ENCODE measurements at regions not wholly inside any gene's neighbourhood (a gene's known extent, or its start where the extent isn't known, plus 50 kb on each side); places are given as distances from the start of the nearest gene placed in this dataset.

DNA sequence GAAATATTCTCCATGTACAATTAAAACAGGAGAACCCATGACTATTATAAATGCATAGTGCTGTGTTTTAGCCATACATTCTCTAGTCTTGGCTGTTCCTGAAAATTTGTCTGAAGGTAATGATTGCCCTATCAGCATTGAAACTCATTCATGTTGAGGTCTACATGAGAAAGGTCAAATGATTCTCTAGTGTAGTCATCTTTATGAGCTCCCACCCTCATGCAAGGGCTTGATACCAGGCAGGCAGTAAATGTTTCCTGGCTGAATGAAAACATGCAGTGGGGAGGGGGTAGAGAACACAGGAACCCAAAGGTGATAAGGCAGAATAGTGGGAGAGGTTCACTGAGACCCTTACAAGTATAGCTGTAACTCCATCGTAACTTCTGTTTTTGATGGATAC lies 424.3 kb downstream of the COG6 start:
- H3K27me3 ChIP-seq (ENCODE audit: insufficient read depth, low read length) = no peaks in the 10 kb centered on the region
- H3K4me1 ChIP-seq (ENCODE audit: insufficient read depth, low read length) = no peaks in the 10 kb centered on the region
- Mint-ChIP-seq H3K4me1 (ENCODE audit: low read depth, unreplicated experiment) (no peaks in the 10 kb centered on the region), H3K36me3 (ENCODE audit: low read depth, unreplicated experiment) (no peaks in the 10 kb centered on the region), H3K9me3 (ENCODE audit: unreplicated experiment) (no peaks in the 10 kb centered on the region), H3K4me3 (ENCODE audit: unreplicated experiment) (no peak overlapping the region), H3K27ac (ENCODE audit: unreplicated experiment) (no peak overlapping the region), H3K27me3 (ENCODE audit: low read depth, unreplicated experiment) (peaks cover 2% of the 10 kb centered on the region)
- no peak overlapping the region for H3K27ac ChIP-seq (ENCODE audit: low read depth, low read length)
- H3K4me3 ChIP-seq (ENCODE audit: insufficient read depth, low read depth, low read length) = no peak overlapping the region
- no peaks in the 10 kb centered on the region for H3K79me2 ChIP-seq (ENCODE audit: insufficient read depth, low read length)
- no peaks in the 10 kb centered on the region for H3K36me3 ChIP-seq (ENCODE audit: insufficient read depth, low read length)
- DNase-seq (ENCODE audit: low read depth) (no peak), FAIRE-seq (no peak)
- no peak overlapping the region for H3K9ac ChIP-seq (ENCODE audit: low read length)
- TF ChIP-seq, protein P1, sequence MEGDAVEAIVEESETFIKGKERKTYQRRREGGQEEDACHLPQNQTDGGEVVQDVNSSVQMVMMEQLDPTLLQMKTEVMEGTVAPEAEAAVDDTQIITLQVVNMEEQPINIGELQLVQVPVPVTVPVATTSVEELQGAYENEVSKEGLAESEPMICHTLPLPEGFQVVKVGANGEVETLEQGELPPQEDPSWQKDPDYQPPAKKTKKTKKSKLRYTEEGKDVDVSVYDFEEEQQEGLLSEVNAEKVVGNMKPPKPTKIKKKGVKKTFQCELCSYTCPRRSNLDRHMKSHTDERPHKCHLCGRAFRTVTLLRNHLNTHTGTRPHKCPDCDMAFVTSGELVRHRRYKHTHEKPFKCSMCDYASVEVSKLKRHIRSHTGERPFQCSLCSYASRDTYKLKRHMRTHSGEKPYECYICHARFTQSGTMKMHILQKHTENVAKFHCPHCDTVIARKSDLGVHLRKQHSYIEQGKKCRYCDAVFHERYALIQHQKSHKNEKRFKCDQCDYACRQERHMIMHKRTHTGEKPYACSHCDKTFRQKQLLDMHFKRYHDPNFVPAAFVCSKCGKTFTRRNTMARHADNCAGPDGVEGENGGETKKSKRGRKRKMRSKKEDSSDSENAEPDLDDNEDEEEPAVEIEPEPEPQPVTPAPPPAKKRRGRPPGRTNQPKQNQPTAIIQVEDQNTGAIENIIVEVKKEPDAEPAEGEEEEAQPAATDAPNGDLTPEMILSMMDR (IDR thresholded peaks at IDR 0.05; ENCODE audit: insufficient read depth, low read depth, low read length) = no peak
- TF ChIP-seq EZH2 (IDR thresholded peaks at IDR 0.05; ENCODE audit: insufficient read depth, low read length) = no peak
- H2AFZ ChIP-seq (ENCODE audit: low read depth, low read length) = no peak overlapping the region
- no peaks in the 10 kb centered on the region for H4K20me1 ChIP-seq (ENCODE audit: insufficient read depth, low read length)
- H3K4me2 ChIP-seq (ENCODE audit: low read length) = no peak overlapping the region
- H3K9me3 ChIP-seq (ENCODE audit: insufficient read depth, low read depth, low read length) = no peaks in the 10 kb centered on the region

DNA sequence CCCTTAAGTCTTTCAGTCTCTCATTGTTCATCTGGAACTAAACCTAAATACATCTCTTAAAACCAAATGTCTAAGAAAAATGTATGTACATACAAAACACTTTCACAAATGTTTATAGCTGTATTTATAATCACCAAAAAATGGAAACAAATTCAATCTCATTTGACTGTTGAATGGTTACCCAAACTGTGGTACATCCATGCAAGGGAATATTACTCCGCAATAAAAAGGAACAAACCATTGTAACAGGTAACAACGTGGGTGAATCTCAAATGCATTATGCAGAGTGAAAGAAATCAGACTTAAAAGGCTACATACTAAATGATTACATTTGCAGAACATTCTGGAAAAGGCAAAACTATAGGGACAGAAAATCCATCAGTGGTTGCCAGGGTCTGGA lies 425.2 kb downstream of the COG6 start:
- H3K27me3 Mint-ChIP-seq (ENCODE audit: low read depth, unreplicated experiment) = peaks cover 2% of the 10 kb centered on the region
- TF ChIP-seq EZH2 (IDR thresholded peaks at IDR 0.05; ENCODE audit: insufficient read depth, low read length) = no peak
- TF ChIP-seq, protein P1 (IDR thresholded peaks at IDR 0.05; ENCODE audit: insufficient read depth, low read depth, low read length) = no peak
- H3K9ac ChIP-seq (ENCODE audit: low read length) = no peak overlapping the region
- no peak overlapping the region for H2AFZ ChIP-seq (ENCODE audit: low read depth, low read length)
- H3K36me3 Mint-ChIP-seq (ENCODE audit: low read depth, unreplicated experiment) = no peaks in the 10 kb centered on the region
- H3K27me3 ChIP-seq (ENCODE audit: insufficient read depth, low read length) = no peaks in the 10 kb centered on the region
- DNase-seq (ENCODE audit: low read depth) (no peak), FAIRE-seq (no peak)
- no peaks in the 10 kb centered on the region for H4K20me1 ChIP-seq (ENCODE audit: insufficient read depth, low read length)
- H3K4me2 ChIP-seq (ENCODE audit: low read length) = no peak overlapping the region
- no peak overlapping the region for H3K4me3 Mint-ChIP-seq (ENCODE audit: unreplicated experiment)
- H3K27ac Mint-ChIP-seq (ENCODE audit: unreplicated experiment) = no peak overlapping the region
- no peak overlapping the region for H3K27ac ChIP-seq (ENCODE audit: low read depth, low read length)
- H3K79me2 ChIP-seq (ENCODE audit: insufficient read depth, low read length) = no peaks in the 10 kb centered on the region
- H3K4me1 ChIP-seq (ENCODE audit: insufficient read depth, low read length) = no peaks in the 10 kb centered on the region
- H3K9me3 ChIP-seq (ENCODE audit: insufficient read depth, low read depth, low read length) = no peaks in the 10 kb centered on the region
- H3K4me3 ChIP-seq (ENCODE audit: insufficient read depth, low read depth, low read length) = no peak overlapping the region
- no peaks in the 10 kb centered on the region for H3K36me3 ChIP-seq (ENCODE audit: insufficient read depth, low read length)
- H3K9me3 Mint-ChIP-seq (ENCODE audit: unreplicated experiment) = no peaks in the 10 kb centered on the region
- H3K4me1 Mint-ChIP-seq (ENCODE audit: low read depth, unreplicated experiment) = no peaks in the 10 kb centered on the region

DNA sequence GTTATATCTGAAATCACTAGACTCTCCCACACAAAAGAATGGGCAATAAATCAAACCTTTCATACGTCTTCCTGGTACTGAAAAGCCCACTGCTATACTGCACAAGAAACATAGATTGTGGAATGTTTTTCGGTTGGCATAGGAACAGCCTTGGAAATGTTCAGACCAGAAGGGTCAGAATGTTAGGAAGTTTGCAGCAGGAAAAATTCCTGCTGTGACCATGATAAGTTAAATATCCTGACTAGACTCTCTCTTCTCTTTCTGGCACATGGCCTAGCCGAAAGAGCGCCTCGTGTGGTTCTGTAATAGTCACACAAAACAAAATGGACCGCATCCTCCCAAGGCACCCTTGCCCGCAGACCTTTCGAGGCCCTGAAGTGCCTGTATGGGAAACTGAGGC lies 427.2 kb downstream of the COG6 start:
- H3K4me3 Mint-ChIP-seq (ENCODE audit: unreplicated experiment) = no peak overlapping the region
- peak; percentile 92 for DNase-seq (ENCODE audit: low read depth)

More for the DNA sequence above, 427.2 kb downstream of the COG6 start:
- Histone ChIP-seq H3K4me1 (ENCODE audit: insufficient read depth, low read length) (no peaks in the 10 kb centered on the region), H4K20me1 (ENCODE audit: insufficient read depth, low read length) (no peaks in the 10 kb centered on the region), H2AFZ (ENCODE audit: low read depth, low read length) (no peak overlapping the region), H3K9ac (ENCODE audit: low read length) (no peak overlapping the region), H3K79me2 (ENCODE audit: insufficient read depth, low read length) (no peaks in the 10 kb centered on the region), H3K36me3 (ENCODE audit: insufficient read depth, low read length) (no peaks in the 10 kb centered on the region), H3K4me3 (ENCODE audit: insufficient read depth, low read depth, low read length) (no peak overlapping the region), H3K4me2 (ENCODE audit: low read length) (no peak overlapping the region), H3K27ac (ENCODE audit: low read depth, low read length) (no peak overlapping the region), H3K27me3 (ENCODE audit: insufficient read depth, low read length) (no peaks in the 10 kb centered on the region), H3K9me3 (ENCODE audit: insufficient read depth, low read depth, low read length) (no peaks in the 10 kb centered on the region)
- peaks cover 1% of the 10 kb centered on the region for H3K4me1 Mint-ChIP-seq (ENCODE audit: low read depth, unreplicated experiment)
- TF ChIP-seq EZH2 (IDR thresholded peaks at IDR 0.05; ENCODE audit: insufficient read depth, low read length) = no peak
- TF ChIP-seq, protein P1 (IDR thresholded peaks at IDR 0.05; ENCODE audit: insufficient read depth, low read depth, low read length) = peak; percentile 15
- no peak overlapping the region for H3K27ac Mint-ChIP-seq (ENCODE audit: unreplicated experiment)
- H3K27me3 Mint-ChIP-seq (ENCODE audit: low read depth, unreplicated experiment) = no peaks in the 10 kb centered on the region
- no peak for FAIRE-seq
- H3K36me3 Mint-ChIP-seq (ENCODE audit: low read depth, unreplicated experiment) = no peaks in the 10 kb centered on the region
- H3K9me3 Mint-ChIP-seq (ENCODE audit: unreplicated experiment) = no peaks in the 10 kb centered on the region

Measured in astrocyte (in vitro differentiated cells and primary cell).